ENCODE measurements at regions not wholly inside any gene's neighbourhood (a gene's known extent, or its start where the extent isn't known, plus 50 kb on each side); places are given as distances from the start of the nearest gene placed in this dataset.

DNA sequence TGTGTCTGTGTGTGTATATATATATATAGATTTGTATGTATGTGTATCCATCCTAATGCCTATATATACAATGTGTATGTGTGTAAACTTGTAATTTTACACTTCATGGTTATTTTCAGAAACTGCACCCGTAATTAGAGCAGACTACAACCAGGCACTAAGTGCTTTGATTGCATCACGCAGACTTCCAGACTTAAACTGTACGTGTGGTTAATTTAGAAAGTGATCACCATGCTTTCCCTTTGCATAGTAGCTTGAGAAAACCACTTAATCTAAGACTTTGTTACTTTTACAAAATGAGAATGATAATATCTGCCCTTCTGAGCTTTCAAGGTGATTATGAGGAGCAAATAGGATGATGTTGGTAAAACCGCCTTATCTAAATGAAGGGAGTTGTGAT, 50.1 kb upstream of the E2F3 start:
- no peak for DNase-seq (ENCODE audit: low spot score)
- intact Hi-C loops (cut with micrococcal nuclease; ENCODE audit: unreplicated experiment) = no loop called here
- BruUV-seq (replicated peaks) = no TSS peak
- Histone ChIP-seq H3K36me3 (ENCODE audit: insufficient read depth, low read length, poor library complexity, severe bottlenecking) (no peaks in the 10 kb centered on the region), H3K9me3 (ENCODE audit: low read depth, low read length, poor library complexity, severe bottlenecking) (peaks cover 7% of the 10 kb centered on the region), H3K27ac (ENCODE audit: low read depth, low read length, poor library complexity, severe bottlenecking) (no peak overlapping the region), H3K4me1 (ENCODE audit: insufficient read depth, low read length, poor library complexity, severe bottlenecking) (no peaks in the 10 kb centered on the region), H3K4me3 (ENCODE audit: low read depth, low read length, poor library complexity, severe bottlenecking) (no peak overlapping the region), H3K27me3 (replicated peaks; ENCODE audit: insufficient read depth, low read depth, low read length, poor library complexity) (no peaks in the 10 kb centered on the region)
- ChIA-PET CTCF (no interaction called here), POLR2A (ENCODE audit: low non-redundant PET) (no interaction called here)
- TF ChIP-seq, protein P1, sequence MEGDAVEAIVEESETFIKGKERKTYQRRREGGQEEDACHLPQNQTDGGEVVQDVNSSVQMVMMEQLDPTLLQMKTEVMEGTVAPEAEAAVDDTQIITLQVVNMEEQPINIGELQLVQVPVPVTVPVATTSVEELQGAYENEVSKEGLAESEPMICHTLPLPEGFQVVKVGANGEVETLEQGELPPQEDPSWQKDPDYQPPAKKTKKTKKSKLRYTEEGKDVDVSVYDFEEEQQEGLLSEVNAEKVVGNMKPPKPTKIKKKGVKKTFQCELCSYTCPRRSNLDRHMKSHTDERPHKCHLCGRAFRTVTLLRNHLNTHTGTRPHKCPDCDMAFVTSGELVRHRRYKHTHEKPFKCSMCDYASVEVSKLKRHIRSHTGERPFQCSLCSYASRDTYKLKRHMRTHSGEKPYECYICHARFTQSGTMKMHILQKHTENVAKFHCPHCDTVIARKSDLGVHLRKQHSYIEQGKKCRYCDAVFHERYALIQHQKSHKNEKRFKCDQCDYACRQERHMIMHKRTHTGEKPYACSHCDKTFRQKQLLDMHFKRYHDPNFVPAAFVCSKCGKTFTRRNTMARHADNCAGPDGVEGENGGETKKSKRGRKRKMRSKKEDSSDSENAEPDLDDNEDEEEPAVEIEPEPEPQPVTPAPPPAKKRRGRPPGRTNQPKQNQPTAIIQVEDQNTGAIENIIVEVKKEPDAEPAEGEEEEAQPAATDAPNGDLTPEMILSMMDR (conservative IDR thresholded peaks at IDR 0.05; ENCODE audit: low read depth, low read length) = no peak
- TF ChIP-seq EZH2 (IDR thresholded peaks at IDR 0.05; ENCODE audit: borderline replicate concordance, low read depth, low read length, poor library complexity, severe bottlenecking) = no peak
